ENCODE measurements at regions not wholly inside any gene's neighbourhood (a gene's known extent, or its start where the extent isn't known, plus 50 kb on each side); places are given as distances from the start of the nearest gene placed in this dataset.
"Not testable (repeated sequence)": the region's sequence is repeated elsewhere in the genome, so short reads cannot be mapped to it uniquely, and the experiment has no call there.

DNA sequence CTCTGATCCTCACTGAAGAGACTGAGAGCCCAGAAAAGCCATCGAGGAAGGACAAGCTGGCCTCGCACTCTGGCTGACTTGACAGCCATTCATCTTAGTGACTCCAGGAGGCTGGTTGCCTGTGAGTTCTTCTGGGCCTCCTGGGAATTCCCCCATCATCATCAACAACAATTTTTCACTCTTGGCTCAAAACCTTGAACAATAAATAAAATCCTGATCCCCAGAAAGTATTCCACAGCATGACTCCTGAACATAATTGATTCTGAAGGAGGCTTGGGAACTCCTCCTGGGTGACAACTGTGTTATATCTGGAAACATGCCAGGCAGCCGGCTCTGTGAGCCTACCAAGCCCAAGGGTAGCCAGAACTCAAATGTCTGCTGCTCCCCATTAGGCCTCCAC is 188.6 kb downstream of the SHQ1 start:
- DNase-seq = no peak

DNA sequence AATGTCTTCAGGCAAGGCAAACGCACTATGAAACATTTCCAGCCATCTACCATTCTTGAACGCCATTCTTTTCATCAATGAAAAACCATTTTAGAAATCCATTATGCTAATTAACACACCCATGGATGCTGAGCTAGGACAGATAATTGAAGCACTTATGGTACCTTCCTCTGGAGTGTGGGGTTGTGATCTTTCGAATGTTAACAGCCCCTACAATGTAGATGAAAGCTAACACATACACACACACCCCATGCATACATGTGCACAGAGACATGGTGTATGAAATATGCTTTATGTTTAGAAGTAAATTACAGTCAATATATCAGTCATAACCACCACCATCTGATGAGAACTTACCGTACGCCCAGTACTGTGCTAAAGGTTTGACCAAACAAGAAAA is 189.1 kb downstream of the SHQ1 start:
- DNase-seq = no peak

DNA sequence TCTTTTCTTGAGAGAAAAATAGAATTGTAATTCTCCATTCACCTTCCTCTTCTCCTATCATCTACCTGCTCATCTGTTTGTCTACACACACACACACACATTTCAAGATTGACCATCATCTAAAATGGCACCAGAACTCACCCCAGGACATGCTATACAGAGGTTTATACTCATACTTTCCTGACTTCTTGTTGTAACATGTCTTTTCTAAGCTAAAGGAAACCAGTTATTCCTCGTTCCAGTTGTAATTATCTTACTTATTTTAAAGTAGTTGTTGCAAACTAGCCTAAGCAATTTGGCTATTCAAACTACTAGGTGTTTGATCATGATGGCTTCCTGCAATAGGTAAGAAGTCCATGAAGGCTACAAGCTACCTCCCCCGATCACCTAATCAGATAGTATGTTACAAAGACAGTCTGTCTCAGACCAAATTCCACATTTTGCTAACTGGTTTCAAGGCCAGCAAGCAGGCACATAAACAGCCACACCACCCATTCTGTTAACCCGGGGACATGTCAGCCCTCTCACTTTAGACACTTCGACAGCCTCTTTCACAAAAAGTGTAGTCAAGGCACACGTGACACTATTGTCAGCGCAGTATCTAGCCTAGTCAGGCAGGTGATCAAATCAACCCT is 189.7 kb downstream of the SHQ1 start:
- no peak for DNase-seq

DNA sequence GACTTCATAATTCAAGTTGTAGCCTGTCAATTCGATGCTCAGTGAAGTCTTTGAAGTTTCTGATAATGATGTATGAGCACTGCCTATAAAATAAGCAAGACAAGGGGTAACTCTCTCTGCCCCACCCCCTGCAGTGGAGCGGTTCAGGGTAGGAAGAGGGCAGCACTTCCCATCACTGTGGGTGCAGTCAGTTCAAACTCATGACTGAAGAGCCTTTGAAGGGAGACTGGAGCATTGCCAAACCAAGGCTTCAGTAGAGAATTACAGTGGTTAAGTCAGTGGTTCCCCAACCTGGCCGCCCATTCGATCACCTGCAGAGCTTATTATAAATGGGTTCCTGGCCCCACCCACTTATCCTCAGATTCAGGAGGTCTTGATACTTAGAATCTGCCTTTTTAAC is 190.6 kb downstream of the SHQ1 start:
- peak; percentile 10 for DNase-seq

- no peak for DNase-seq
Observed at GRCh38 chr3:72655723-72656122, 192.5 kb downstream of the SHQ1 start.

DNA sequence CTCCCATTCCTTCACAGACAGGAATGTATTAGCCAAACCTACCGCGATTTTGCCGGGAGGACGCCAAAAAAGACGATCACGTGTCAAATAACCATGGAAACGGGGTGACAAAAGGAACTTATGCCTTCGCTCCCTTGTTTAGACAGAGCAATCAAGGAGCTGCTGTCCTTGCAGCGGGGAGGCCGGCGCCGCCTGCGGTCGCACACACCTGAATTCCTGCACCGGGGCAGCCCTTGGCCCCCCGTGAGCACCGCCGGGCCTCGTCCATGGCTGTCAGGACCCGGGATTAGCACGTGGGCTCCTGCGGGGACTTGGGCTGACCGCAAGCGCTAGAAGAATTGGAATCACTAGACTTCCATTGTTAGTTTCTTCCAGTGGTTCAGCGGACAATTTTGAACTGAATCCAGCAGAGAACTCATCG is 193.1 kb downstream of the SHQ1 start:
- DNase-seq = no peak

- no peak for DNase-seq
Observed at GRCh38 chr3:72652395-72652794, 195.8 kb downstream of the SHQ1 start.

GRCh38 chr3:72651498-72651897 is 196.7 kb downstream of the SHQ1 start:
- DNase-seq = no peak

- no peak for DNase-seq
Observed at GRCh38 chr3:72646263-72646662, 202.0 kb downstream of the SHQ1 start.

GRCh38 chr3:72643635-72644034 is 204.6 kb downstream of the SHQ1 start:
- not testable (repeated sequence) for DNase-seq

DNA sequence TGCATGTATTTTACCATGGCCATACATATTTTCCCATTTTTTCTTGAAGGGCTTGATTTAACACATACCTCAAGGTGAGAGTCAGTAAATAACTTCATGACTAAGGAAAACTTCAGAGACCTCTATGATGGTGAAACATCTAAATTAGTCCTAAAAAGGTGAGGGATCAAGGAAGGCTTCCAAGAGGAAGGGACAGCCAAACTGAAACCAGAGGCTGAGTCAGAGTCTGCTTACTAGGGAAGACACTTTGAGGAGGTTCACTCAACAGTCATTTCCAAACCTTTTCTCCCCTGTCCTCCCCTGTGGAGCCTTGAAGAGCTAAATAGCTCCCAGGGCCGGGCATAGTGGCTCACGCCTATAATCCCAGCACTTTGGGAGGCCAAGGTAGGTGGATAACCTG is 206.6 kb downstream of the SHQ1 start:
- DNase-seq = no peak

DNA sequence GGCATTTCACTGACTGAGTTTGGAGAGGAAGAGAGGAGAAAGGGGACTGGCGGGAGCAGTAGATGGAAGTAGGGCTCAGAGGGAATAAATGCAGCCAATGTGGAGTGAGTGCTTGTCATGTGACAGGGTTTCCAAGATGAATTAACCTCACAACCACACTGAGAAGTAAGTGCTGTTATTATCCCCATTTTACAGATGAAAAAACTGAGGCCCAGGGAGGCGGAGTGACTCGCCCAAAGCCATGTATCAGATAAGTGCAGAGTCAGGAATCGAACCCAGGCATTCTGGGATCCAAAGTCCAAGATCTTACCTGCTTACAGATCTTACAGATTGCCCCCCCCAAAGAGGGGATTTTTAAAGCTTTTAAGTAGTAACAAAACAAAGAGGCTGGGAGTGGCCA is 207.2 kb downstream of the SHQ1 start:
- DNase-seq = no peak

DNA sequence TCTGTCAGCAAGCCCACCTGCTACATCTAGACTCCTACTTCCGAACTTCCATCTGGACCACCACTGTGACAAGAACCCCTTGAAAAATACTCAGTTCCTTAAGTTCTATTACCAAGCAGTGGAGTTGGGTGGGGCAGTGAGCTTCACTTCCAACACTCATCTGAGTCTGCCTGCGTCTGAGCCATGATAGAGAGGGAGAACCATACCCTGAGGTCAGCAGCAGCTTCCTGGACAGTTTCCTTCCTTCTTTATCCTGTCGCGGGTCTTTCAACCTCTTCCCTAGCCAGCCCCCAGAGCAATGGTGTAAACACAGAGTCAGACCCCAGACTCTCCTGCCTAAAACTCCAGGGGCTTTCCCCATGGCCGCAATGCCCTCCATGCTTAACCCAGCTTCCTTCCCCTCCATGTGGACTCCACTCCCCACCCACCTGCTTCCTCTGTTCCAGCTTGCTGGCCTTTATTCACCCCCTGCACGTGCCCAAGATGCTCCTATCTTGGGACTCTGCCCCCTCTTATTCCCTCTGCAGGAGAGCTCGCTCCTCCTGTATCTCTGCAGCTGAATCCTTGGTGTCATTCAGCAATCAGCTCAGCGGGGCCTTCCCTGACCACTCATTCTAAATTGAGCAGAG is 211.2 kb downstream of the SHQ1 start:
- DNase-seq = no peak

GRCh38 chr3:72635551-72635950 is 212.7 kb downstream of the SHQ1 start:
- DNase-seq = no peak

GRCh38 chr3:72634128-72634527 is 214.1 kb downstream of the SHQ1 start:
- DNase-seq = no peak

DNA sequence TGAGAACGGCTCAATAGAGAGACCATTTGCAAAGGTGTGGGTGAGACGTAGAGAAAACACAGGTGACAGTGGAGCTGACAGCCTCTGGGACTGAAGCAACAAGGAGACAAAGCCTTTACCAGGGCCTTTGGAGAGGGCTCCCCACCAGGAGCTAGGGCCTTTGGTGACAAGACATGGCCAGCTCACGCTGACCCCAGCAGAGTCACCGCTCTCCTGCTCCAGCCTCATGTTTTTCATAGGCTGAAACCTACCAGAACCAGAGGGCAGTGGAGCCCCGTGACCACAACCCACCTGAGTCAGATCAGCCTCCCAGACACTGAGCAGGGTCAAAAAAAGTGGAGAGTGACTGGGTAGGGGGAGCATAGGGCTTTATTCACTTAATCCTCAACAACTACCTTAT is 214.7 kb downstream of the SHQ1 start:
- no peak for DNase-seq

GRCh38 chr3:72633121-72633520 is 215.1 kb downstream of the SHQ1 start:
- no peak for DNase-seq

GRCh38 chr3:72632129-72632528 is 216.1 kb downstream of the SHQ1 start:
- DNase-seq = no peak

DNA sequence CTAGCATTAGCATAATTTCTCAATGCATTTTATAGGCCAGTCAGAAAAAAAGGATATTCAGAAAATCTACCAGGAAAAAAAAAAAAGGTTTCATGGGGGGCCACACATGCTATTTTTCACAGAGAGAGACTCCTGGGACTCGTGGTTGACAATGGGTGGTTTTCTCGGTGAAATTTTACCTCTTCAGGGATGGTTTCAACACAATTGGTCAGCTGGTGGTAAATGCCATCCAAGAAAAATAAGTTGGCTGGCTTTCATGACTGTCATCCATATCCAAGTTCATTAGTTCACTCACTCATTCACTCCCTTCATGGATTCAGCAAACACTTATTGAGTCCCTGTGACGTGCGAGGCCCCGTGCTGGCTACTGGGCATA is 217.3 kb downstream of the SHQ1 start:
- DNase-seq = no peak

DNA sequence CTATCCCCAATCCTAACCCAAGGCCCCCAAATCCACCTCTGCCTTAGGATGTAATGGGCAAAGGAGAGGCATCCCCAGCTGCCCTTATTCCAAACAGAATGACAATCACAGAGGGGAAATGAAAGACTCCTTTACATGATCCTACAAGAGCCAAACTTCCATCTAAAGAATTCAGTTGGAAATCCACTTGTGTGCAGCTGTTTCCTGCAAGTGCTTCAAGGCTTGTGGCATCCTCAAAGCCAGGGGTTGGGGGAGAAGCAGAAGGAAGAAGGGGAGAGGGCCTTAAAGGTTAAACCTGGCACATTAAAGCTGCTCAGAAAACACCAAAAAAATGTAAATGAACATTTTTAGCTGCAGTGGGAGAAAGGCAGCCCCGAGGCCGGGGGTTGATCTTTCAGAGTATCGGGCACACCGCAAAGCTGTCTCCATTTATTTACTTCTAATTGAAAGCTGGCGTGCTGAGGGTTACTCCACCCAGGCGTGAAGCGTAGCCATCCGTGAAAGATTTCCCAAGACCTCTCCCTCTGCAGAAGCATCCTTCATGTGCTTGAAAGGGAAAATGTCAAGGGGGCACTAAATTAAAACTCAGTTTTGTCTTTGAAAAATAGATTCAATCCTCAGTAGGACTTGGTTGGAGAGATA is 217.8 kb downstream of the SHQ1 start:
- no peak for DNase-seq

DNA sequence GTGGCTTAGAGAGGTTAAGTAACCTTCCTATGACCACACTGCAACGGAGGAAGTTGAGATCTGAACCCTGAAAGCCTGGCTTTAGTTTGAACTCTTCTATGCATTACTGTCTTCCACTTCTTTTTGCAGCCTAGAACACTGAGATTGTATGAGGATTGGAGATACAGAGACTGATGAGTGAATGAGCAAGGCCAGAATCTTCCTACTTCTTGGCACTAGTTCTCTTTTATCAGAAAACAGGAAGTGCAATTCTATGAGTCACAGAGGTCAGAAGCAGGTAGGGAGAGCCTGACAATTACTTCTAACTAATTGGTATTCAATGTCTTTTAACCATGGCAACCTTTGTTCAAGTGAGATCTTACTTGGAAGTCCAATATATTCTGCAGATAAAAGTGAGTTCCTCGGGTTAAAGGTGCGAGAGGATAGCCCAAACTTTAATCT is 219.0 kb downstream of the SHQ1 start:
- no peak for DNase-seq

DNA sequence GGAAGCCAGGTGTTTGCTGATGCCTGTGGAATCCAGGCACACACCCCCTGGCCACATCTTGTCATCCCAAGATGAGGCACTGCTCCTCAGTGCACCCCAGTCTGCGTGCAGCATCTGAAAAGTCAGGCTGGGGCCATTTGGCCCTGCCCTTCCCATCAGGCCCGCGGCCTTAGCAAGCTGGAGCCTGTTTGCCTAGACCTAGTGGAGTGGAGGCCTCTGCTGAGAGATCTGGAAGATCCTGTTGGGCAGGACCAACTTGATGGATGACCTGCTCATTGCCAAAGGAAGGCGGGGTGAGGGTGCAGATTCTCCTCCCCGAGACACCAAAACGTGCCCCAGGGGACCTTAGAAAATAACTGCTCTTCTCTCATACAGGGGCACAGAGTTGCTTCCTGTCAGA is 220.2 kb downstream of the SHQ1 start:
- no peak for DNase-seq

DNA sequence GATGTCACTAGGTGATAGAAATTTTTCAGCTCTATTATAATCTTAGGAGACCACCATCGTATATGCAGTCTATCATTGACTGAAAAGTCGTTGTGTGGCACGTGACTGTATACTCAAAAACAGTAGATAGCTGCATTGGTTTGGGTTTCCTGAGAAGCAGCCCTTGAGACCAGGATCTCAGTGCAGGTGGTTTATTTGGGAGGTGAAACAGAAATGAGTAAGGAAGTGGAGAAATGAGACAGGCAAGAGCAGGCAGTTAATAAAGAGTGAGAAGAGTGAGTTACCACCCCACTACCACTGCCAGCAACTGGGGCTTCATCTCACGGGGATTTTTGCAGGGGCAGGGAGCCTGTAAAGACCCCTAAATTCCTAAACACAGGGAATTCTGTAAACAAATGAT is 221.0 kb downstream of the SHQ1 start:
- no peak for DNase-seq

DNA sequence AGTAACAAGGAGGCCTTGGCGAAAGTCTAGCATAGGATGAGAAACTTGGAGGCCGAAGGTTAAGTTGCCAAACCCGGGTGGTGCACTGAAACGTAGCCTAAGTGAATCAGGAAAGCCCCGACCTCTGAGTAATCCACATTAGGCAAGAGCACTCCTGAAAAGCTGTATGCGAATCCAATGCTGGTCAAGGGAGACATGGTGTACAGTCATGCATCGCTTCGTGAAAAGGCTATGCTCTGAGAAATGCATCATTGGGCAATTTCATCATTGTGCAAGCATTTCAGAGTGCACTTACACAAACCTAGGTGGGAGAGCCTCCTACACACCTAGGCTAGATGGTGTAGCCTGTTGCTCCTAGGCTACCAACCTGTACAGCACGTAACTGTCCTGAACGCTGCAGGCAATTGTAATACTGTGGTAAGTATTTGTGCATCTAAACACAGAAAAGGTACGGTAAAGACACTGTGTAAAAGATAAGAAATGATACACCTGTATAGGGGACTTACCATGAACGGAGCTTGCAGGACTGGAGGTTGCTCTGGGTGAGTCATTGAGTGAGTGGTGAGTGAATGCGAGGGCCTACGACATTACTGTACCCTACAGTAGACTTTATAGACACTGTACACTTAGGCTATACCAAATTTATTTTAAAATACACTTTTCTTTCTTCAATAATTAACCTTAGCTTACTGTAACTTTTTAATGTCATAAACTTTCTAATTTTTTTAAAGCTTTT is 222.5 kb downstream of the SHQ1 start:
- DNase-seq = no peak

Data from T-helper 9 cell (primary cell).